Osteoblast (primary cell): ENCODE measurements at regions not wholly inside any gene's neighbourhood (a gene's known extent, or its start where the extent isn't known, plus 50 kb on each side); places are given as distances from the start of the nearest gene placed in this dataset.

Experiments used
- DNase-seq: peaks from one replicate; pipeline ENCODE4 v3.0.0; 2011; ENCODE audit warnings: low spot score, mixed read lengths; ENCODE audit not compliant: insufficient read length; ENCODE audit errors: missing footprints
- H2AFZ ChIP-seq: 2 replicates; pipeline ENCODE4 v1.6.0; 2011; ENCODE audit warnings: mild to moderate bottlenecking, low read length
- H3K27ac ChIP-seq: 2 replicates; pipeline ENCODE4 v1.5.1; 2011; ENCODE audit warnings: mild to moderate bottlenecking, low read depth, low read length, moderate library complexity
- H3K27me3 ChIP-seq: 2 replicates; pipeline ENCODE4 v1.6.0; 2012; ENCODE audit warnings: mild to moderate bottlenecking, control low read depth, inconsistent platforms, low read length, moderate library complexity; ENCODE audit not compliant: insufficient read depth
- H3K36me3 ChIP-seq: 2 replicates; pipeline ENCODE4 v1.5.1; 2011; ENCODE audit warnings: mild to moderate bottlenecking, low read length, control low read depth, moderate library complexity; ENCODE audit not compliant: insufficient read depth
- H3K4me1 ChIP-seq: 2 replicates; pipeline ENCODE4 v1.5.1; 2011; ENCODE audit warnings: mild to moderate bottlenecking, low read length, control low read depth, moderate library complexity; ENCODE audit not compliant: insufficient read depth
- H3K4me2 ChIP-seq: 2 replicates; pipeline ENCODE4 v1.6.0; 2011; ENCODE audit warnings: mild to moderate bottlenecking, low read length; ENCODE audit not compliant: insufficient read depth
- H3K4me3 ChIP-seq: fragments of 200-600 bp; sonication (generic); 3 replicates; pipeline ENCODE4 v1.5.1; 2012; ENCODE audit warnings: mild to moderate bottlenecking, low read length, inconsistent platforms; ENCODE audit not compliant: insufficient read depth
- H3K79me2 ChIP-seq: 2 replicates; pipeline ENCODE4 v1.6.0; 2012; ENCODE audit warnings: mild to moderate bottlenecking, low read length, control low read depth, inconsistent platforms; ENCODE audit not compliant: insufficient read depth
- H3K9me3 ChIP-seq: 2 replicates; pipeline ENCODE4 v1.5.1; 2011; ENCODE audit warnings: low read depth, low read length, control low read depth
- H4K20me1 ChIP-seq: 2 replicates; pipeline ENCODE4 v1.6.0; 2012; ENCODE audit warnings: mild to moderate bottlenecking, low read length, control low read depth; ENCODE audit not compliant: insufficient read depth
- TF ChIP-seq, protein P1 (sequence below): IDR thresholded peaks from 2 replicates; pipeline ENCODE4 v1.5.1; 2011; ENCODE audit warnings: mild to moderate bottlenecking, low read depth, low read length, moderate library complexity; ENCODE audit errors: extremely low read depth

DNA sequence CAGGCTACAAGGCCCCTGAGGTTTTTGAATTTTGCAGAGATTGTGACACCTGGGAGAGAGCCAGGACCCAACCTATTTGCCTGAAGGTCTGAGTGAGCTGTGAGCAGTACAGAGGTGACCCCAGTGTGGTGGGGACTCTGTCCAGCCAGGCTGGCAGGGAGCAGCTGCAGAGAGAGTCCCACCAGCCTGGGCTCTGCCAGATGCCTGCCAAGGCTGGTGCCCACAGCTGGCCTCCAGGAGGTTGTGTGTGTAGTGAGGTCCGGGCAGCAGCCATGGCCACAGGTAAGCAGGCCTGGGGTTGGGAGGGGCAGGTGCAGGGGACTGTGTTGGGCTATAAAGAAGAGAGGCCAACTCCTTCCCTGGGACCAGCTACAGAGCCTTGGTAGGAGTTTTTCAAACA is 144.8 kb downstream of the CRYBB2 start:
- peak; percentile 61 for DNase-seq
- H3K27ac ChIP-seq: no peak overlapping the region
- no peaks in the 10 kb centered on the region for H3K9me3 ChIP-seq
- TF ChIP-seq, protein P1, sequence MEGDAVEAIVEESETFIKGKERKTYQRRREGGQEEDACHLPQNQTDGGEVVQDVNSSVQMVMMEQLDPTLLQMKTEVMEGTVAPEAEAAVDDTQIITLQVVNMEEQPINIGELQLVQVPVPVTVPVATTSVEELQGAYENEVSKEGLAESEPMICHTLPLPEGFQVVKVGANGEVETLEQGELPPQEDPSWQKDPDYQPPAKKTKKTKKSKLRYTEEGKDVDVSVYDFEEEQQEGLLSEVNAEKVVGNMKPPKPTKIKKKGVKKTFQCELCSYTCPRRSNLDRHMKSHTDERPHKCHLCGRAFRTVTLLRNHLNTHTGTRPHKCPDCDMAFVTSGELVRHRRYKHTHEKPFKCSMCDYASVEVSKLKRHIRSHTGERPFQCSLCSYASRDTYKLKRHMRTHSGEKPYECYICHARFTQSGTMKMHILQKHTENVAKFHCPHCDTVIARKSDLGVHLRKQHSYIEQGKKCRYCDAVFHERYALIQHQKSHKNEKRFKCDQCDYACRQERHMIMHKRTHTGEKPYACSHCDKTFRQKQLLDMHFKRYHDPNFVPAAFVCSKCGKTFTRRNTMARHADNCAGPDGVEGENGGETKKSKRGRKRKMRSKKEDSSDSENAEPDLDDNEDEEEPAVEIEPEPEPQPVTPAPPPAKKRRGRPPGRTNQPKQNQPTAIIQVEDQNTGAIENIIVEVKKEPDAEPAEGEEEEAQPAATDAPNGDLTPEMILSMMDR: no peak
- H3K79me2 ChIP-seq: peaks cover 5% of the 10 kb centered on the region
- no peak overlapping the region for H3K4me2 ChIP-seq
- H3K4me3 ChIP-seq: no peak overlapping the region
- H3K4me1 ChIP-seq: peaks cover 5% of the 10 kb centered on the region
- H2AFZ ChIP-seq: no peak overlapping the region
- peaks cover 3% of the 10 kb centered on the region for H3K36me3 ChIP-seq
- H3K27me3 ChIP-seq: no peaks in the 10 kb centered on the region
- H4K20me1 ChIP-seq: peaks cover 35% of the 10 kb centered on the region

- TF ChIP-seq, protein P1: no peak
- no peaks in the 10 kb centered on the region for H3K9me3 ChIP-seq
- H2AFZ ChIP-seq: no peak overlapping the region
- no peaks in the 10 kb centered on the region for H3K36me3 ChIP-seq
- DNase-seq: peak; percentile 15
- H4K20me1 ChIP-seq: peaks cover 35% of the 10 kb centered on the region
- H3K79me2 ChIP-seq: peaks cover 5% of the 10 kb centered on the region
- no peak overlapping the region for H3K4me3 ChIP-seq
- H3K27ac ChIP-seq: no peak overlapping the region
- no peak overlapping the region for H3K4me2 ChIP-seq
- no peaks in the 10 kb centered on the region for H3K27me3 ChIP-seq
- H3K4me1 ChIP-seq: peaks cover 5% of the 10 kb centered on the region
Observed at GRCh38 chr22:25364736-25365241, 145.3 kb downstream of the CRYBB2 start.

DNA sequence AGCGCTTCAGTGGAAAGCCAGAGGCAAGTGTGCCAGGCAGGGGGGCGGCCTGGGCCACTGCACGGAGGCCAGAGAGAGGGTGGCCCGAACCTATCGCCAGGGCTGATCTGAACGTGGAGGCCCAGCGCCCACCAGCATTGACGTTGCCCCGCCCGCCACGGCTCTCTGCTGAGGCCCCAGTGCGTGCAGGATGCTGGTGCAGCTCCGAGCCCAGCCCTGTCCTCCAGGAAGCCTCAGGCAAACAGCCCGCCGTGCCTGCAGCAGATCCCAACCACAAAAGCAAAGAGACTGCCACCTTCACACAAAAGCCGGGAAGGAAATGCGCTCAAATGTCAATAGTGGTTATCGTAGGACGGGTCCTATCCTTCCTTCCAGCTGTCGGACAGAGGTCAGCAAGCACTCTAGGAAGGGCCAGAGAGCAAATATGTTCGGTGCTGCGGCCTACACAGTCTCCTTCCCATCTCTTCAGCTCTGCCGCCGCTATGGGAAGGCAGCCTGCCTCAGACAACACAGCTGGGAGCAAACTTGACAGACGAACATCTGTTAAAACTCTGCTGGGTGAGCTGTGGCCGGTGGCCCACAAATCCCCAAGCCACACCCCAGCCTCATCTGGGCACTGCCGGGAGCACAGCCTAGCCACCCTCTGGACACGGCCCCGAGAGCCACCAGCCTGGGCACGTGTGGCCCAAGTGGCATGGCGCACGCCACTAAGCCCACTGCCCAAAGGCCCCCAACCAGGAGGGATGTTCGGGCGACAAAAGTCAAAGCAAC is 146.2 kb downstream of the CRYBB2 start:
- Histone ChIP-seq H3K9me3 (no peaks in the 10 kb centered on the region), H3K36me3 (no peaks in the 10 kb centered on the region), H3K79me2 (peaks cover 7% of the 10 kb centered on the region), H3K4me1 (peaks cover 5% of the 10 kb centered on the region), H3K27me3 (no peaks in the 10 kb centered on the region), H4K20me1 (peaks cover 35% of the 10 kb centered on the region), H3K27ac (no peak overlapping the region), H3K4me2 (no peak overlapping the region), H2AFZ (no peak overlapping the region), H3K4me3 (no peak overlapping the region)
- peak; percentile 42 for DNase-seq
- TF ChIP-seq, protein P1: no peak

GRCh38 chr22:25366408-25366807 is 147.0 kb downstream of the CRYBB2 start:
- Histone ChIP-seq H2AFZ (no peak overlapping the region), H3K4me3 (no peak overlapping the region), H3K27ac (no peak overlapping the region), H3K4me1 (peaks cover 5% of the 10 kb centered on the region), H3K27me3 (no peaks in the 10 kb centered on the region), H3K79me2 (peaks cover 7% of the 10 kb centered on the region), H3K4me2 (no peak overlapping the region), H4K20me1 (peaks cover 35% of the 10 kb centered on the region), H3K9me3 (no peaks in the 10 kb centered on the region), H3K36me3 (no peaks in the 10 kb centered on the region)
- TF ChIP-seq, protein P1: no peak
- peak; percentile 69 for DNase-seq
